Astrocyte of the cerebellum (primary cell): ENCODE measurements at regions not wholly inside any gene's neighbourhood (a gene's known extent, or its start where the extent isn't known, plus 50 kb on each side); places are given as distances from the start of the nearest gene placed in this dataset.

Source experiments
- DNase-seq: peaks from one replicate; pipeline ENCODE4 v3.0.0-alpha.2; 2011; ENCODE audit warnings: low read depth
- H3K4me3 ChIP-seq: 2 replicates; pipeline ENCODE4 v1.5.1; 2011; ENCODE audit warnings: mild to moderate bottlenecking, low read depth, low read length, moderate library complexity
- CTCF ChIP-seq: IDR thresholded peaks from 2 replicates; pipeline ENCODE4 v1.5.1; 2012; ENCODE audit warnings: low read length, low read depth, moderate library complexity, mild to moderate bottlenecking; ENCODE audit errors: missing control alignments
- in situ Hi-C: cut with HindIII; loops from 2 replicates; pipeline ENCODE4 v1.10.0; 2017; ENCODE audit warnings: low sequenced_read_pairs

- no peak overlapping the region for H3K4me3 ChIP-seq
- in situ Hi-C loops = no loop called here
Observed at GRCh38 chr2:147311058-147311430, 533.8 kb upstream of the ACVR2A start.

GRCh38 chr2:147310335-147311057, 534.3 kb upstream of the ACVR2A start:
- in situ Hi-C loops = no loop called here
- no peak for TF ChIP-seq CTCF
- DNase-seq = no peak
- H3K4me3 ChIP-seq = no peak overlapping the region

More at GRCh38 chr2:147311058-147311430, 533.8 kb upstream of the ACVR2A start:
- no peak for TF ChIP-seq CTCF
- no peak for DNase-seq

GRCh38 chr2:147297820-147298219, 547.0 kb upstream of the ACVR2A start:
- no peak for DNase-seq
- TF ChIP-seq CTCF = no peak
- no peak overlapping the region for H3K4me3 ChIP-seq
- in situ Hi-C loops = no loop called here

- TF ChIP-seq CTCF = no peak
- no peak for DNase-seq
- no peak overlapping the region for H3K4me3 ChIP-seq
- in situ Hi-C loops = no loop called here
Observed at GRCh38 chr2:147294825-147295392, 549.9 kb upstream of the ACVR2A start.

- H3K4me3 ChIP-seq = no peak overlapping the region
- no peak for TF ChIP-seq CTCF
- in situ Hi-C loops = no loop called here
- DNase-seq = no peak
Observed at GRCh38 chr2:147293991-147294824, 550.6 kb upstream of the ACVR2A start.

GRCh38 chr2:147288131-147288530, 556.7 kb upstream of the ACVR2A start:
- no peak overlapping the region for H3K4me3 ChIP-seq
- in situ Hi-C loops = no loop called here
- DNase-seq = no peak
- TF ChIP-seq CTCF = no peak
